Adrenal gland (tissue), 5 donors: ENCODE measurements at regions not wholly inside any gene's neighbourhood (a gene's known extent, or its start where the extent isn't known, plus 50 kb on each side); places are given as distances from the start of the nearest gene placed in this dataset.

ENCODE experiments used
- POLR2A ChIP-seq, 2 donors: fragments of 450-650 bp; IDR thresholded peaks; one replicate each; pipeline ENCODE4 v1.6.1; 2017; ENCODE audit warnings: antibody characterized with exemption in 2 of 2, mild to moderate bottlenecking in 2 of 2, moderate library complexity in 1 of 2
- TF ChIP-seq, protein P1 (sequence below), 6 experiments: fragments of 450-650 bp in 4 of 6; fragments of 200-600 bp in 2 of 6; sonication (generic) in 1 of 6; IDR thresholded peaks; 1 replicate in 5 of 6; 2 replicates in 1 of 6; pipeline versions ENCODE4 v1.5.1 to v1.8.0; 2016 to 2021; ENCODE audit warnings: antibody characterized with exemption in 6 of 6, mild to moderate bottlenecking in 2 of 6, moderate library complexity in 1 of 6
- donor health status: DM: no; HTN: no; CAD: no.

DNA sequence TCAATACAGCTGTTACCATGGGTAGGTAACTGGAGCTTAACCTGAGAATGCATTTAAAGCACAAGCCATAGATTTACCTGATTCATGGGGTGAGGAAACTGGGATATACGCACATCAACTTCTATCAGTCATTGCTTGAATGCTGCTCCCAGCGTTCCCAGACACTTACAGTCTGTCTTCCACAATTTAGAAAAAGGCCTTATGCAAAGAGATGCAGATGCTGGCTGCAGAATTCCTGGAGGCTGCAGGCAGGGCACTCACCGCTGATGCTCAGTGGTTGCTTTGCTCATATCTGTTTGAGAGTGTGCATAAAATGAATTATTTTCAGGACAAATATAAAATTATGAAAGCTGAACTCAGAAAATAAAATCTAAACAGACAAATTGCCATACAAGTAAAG, 950.7 kb upstream of the PIK3C3 start:
- TF ChIP-seq, protein P1, sequence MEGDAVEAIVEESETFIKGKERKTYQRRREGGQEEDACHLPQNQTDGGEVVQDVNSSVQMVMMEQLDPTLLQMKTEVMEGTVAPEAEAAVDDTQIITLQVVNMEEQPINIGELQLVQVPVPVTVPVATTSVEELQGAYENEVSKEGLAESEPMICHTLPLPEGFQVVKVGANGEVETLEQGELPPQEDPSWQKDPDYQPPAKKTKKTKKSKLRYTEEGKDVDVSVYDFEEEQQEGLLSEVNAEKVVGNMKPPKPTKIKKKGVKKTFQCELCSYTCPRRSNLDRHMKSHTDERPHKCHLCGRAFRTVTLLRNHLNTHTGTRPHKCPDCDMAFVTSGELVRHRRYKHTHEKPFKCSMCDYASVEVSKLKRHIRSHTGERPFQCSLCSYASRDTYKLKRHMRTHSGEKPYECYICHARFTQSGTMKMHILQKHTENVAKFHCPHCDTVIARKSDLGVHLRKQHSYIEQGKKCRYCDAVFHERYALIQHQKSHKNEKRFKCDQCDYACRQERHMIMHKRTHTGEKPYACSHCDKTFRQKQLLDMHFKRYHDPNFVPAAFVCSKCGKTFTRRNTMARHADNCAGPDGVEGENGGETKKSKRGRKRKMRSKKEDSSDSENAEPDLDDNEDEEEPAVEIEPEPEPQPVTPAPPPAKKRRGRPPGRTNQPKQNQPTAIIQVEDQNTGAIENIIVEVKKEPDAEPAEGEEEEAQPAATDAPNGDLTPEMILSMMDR (IDR thresholded peaks at IDR 0.05) = no peak
- no peak for TF ChIP-seq POLR2A (IDR thresholded peaks at IDR 0.05)
